ENCODE measurements at regions not wholly inside any gene's neighbourhood (a gene's known extent, or its start where the extent isn't known, plus 50 kb on each side); places are given as distances from the start of the nearest gene placed in this dataset.
"Not testable (repeated sequence)": the region's sequence is repeated elsewhere in the genome, so short reads cannot be mapped to it uniquely, and the experiment has no call there.

GRCh38 chr17:63019138-63019873 is 53.3 kb downstream of the TANC2 start:
- Mint-ChIP-seq H3K36me3 (ENCODE audit: unreplicated experiment) (peaks cover 9% of the 10 kb centered on the region), H3K4me3 (ENCODE audit: unreplicated experiment) (no peak overlapping the region), H3K27ac (ENCODE audit: unreplicated experiment) (no peak overlapping the region), H3K4me1 (ENCODE audit: unreplicated experiment) (peaks cover 5% of the 10 kb centered on the region), H3K27me3 (ENCODE audit: unreplicated experiment) (no peaks in the 10 kb centered on the region), H3K9me3 (ENCODE audit: unreplicated experiment) (peaks cover 5% of the 10 kb centered on the region)
- TF ChIP-seq, protein P1, sequence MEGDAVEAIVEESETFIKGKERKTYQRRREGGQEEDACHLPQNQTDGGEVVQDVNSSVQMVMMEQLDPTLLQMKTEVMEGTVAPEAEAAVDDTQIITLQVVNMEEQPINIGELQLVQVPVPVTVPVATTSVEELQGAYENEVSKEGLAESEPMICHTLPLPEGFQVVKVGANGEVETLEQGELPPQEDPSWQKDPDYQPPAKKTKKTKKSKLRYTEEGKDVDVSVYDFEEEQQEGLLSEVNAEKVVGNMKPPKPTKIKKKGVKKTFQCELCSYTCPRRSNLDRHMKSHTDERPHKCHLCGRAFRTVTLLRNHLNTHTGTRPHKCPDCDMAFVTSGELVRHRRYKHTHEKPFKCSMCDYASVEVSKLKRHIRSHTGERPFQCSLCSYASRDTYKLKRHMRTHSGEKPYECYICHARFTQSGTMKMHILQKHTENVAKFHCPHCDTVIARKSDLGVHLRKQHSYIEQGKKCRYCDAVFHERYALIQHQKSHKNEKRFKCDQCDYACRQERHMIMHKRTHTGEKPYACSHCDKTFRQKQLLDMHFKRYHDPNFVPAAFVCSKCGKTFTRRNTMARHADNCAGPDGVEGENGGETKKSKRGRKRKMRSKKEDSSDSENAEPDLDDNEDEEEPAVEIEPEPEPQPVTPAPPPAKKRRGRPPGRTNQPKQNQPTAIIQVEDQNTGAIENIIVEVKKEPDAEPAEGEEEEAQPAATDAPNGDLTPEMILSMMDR (IDR thresholded peaks at IDR 0.05), result no peak
- DNase-seq (ENCODE audit: extremely low spot score, unreplicated experiment), result no peak

DNA sequence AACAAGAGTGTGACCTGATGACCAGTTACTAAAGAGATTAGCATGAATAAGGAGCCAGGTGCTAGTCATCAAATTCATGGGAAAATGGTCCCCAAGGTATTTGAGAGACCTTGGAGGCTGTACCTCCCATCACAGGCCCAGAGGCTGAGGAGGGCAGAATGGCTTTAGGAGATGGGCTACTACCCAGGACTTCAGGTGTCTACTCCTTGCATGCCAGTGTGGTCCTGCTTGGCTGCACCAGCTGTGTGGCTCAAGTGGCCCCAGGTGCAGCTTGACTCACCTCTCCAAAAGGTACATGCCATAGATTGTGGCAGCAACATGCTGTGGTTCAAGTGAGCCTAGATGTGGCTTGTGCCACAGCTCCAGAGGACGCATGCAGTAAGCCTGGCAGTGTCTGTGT is 56.5 kb downstream of the TANC2 start:
- TF ChIP-seq, protein P1 (IDR thresholded peaks at IDR 0.05), result no peak
- Mint-ChIP-seq H3K36me3 (ENCODE audit: unreplicated experiment) (peaks cover 7% of the 10 kb centered on the region), H3K27me3 (ENCODE audit: unreplicated experiment) (no peaks in the 10 kb centered on the region), H3K9me3 (ENCODE audit: unreplicated experiment) (peaks cover 3% of the 10 kb centered on the region), H3K27ac (ENCODE audit: unreplicated experiment) (no peak overlapping the region), H3K4me1 (ENCODE audit: unreplicated experiment) (peaks cover 19% of the 10 kb centered on the region), H3K4me3 (ENCODE audit: unreplicated experiment) (no peak overlapping the region)
- DNase-seq (ENCODE audit: extremely low spot score, unreplicated experiment), result no peak

GRCh38 chr17:63023049-63023448 is 57.0 kb downstream of the TANC2 start:
- Mint-ChIP-seq H3K27ac (ENCODE audit: unreplicated experiment) (no peak overlapping the region), H3K9me3 (ENCODE audit: unreplicated experiment) (peaks cover 3% of the 10 kb centered on the region), H3K4me3 (ENCODE audit: unreplicated experiment) (no peak overlapping the region), H3K27me3 (ENCODE audit: unreplicated experiment) (no peaks in the 10 kb centered on the region), H3K36me3 (ENCODE audit: unreplicated experiment) (peaks cover 7% of the 10 kb centered on the region), H3K4me1 (ENCODE audit: unreplicated experiment) (peaks cover 24% of the 10 kb centered on the region)
- TF ChIP-seq, protein P1 (IDR thresholded peaks at IDR 0.05), result no peak
- DNase-seq (ENCODE audit: extremely low spot score, unreplicated experiment), result no peak

- Mint-ChIP-seq H3K27ac (ENCODE audit: unreplicated experiment) (no peak overlapping the region), H3K4me3 (ENCODE audit: unreplicated experiment) (no peak overlapping the region), H3K9me3 (ENCODE audit: unreplicated experiment) (peaks cover 3% of the 10 kb centered on the region), H3K27me3 (ENCODE audit: unreplicated experiment) (no peaks in the 10 kb centered on the region), H3K36me3 (ENCODE audit: unreplicated experiment) (peaks cover 7% of the 10 kb centered on the region), H3K4me1 (ENCODE audit: unreplicated experiment) (peaks cover 31% of the 10 kb centered on the region)
- TF ChIP-seq, protein P1 (IDR thresholded peaks at IDR 0.05), result no peak
- DNase-seq (ENCODE audit: extremely low spot score, unreplicated experiment), result no peak
These were observed 58.2 kb downstream of the TANC2 start for GRCh38 chr17:63024201-63024600.

GRCh38 chr17:63024716-63025115 is 58.7 kb downstream of the TANC2 start:
- DNase-seq (ENCODE audit: extremely low spot score, unreplicated experiment), result no peak
- peaks cover 35% of the 10 kb centered on the region for H3K4me1 Mint-ChIP-seq (ENCODE audit: unreplicated experiment)
- no peaks in the 10 kb centered on the region for H3K27me3 Mint-ChIP-seq (ENCODE audit: unreplicated experiment)
- peaks cover 3% of the 10 kb centered on the region for H3K9me3 Mint-ChIP-seq (ENCODE audit: unreplicated experiment)
- H3K27ac Mint-ChIP-seq (ENCODE audit: unreplicated experiment), result no peak overlapping the region
- no peak overlapping the region for H3K4me3 Mint-ChIP-seq (ENCODE audit: unreplicated experiment)
- H3K36me3 Mint-ChIP-seq (ENCODE audit: unreplicated experiment), result peaks cover 7% of the 10 kb centered on the region
- TF ChIP-seq, protein P1 (IDR thresholded peaks at IDR 0.05), result no peak

DNA sequence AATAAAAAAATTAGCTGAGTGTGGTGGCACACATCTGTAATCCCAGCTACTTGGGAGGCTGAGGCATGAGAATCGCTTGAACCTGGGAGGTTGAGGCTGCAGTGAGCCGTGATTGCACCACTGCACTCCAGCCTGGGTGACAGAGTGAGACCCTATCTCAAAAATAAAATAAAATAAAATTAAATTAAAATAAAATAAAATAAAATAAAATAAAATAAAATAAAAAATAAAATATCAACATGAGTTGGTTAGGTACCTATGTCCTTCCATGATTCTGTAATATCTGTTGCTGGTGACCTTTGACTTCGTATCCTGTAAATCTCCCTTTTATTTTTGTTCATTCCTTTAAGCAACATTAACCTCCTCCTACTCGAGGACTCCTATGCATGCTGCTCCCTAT is 59.6 kb downstream of the TANC2 start:
- H3K4me1 Mint-ChIP-seq (ENCODE audit: unreplicated experiment), result peaks cover 44% of the 10 kb centered on the region

More for the DNA sequence above, 59.6 kb downstream of the TANC2 start:
- H3K9me3 Mint-ChIP-seq (ENCODE audit: unreplicated experiment); H3K27ac Mint-ChIP-seq (ENCODE audit: unreplicated experiment); DNase-seq (ENCODE audit: extremely low spot score, unreplicated experiment); H3K4me3 Mint-ChIP-seq (ENCODE audit: unreplicated experiment); H3K27me3 Mint-ChIP-seq (ENCODE audit: unreplicated experiment); H3K36me3 Mint-ChIP-seq (ENCODE audit: unreplicated experiment): not testable (repeated sequence)
